NCI-H2227 (cell line): ENCODE measurements at regions not wholly inside any gene's neighbourhood (a gene's known extent, or its start where the extent isn't known, plus 50 kb on each side); places are given as distances from the start of the nearest gene placed in this dataset.

Experiments
- DNase-seq: peaks from one replicate; lab custom pipeline; 2025; ENCODE audit not compliant: unreplicated experiment; lab: John Stamatoyannopoulos, UW

DNA sequence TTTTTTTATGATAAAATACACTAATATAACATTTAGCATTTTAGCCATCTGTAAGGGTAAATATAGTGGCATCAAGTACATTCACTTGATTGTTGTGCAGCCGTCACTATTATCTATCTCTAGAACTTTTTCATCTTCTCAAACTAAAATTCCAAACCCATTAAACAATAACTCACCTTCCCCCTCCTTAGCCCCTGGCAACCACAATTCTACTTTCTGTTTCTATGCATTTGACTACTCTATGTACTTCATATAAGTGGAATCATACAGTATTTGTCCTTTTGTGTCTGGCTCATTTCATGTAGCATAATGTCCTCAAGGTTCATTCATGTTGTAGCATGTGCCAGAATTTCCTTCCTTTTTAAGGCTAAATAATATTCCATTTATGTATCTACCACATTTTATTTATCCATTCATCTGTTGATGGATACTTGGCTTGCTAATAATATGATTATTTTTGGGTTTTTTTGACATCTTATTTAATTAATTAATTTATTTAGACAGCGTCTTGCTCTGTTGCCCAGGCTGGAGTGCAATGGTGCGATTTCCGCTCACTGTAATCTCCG is 69.6 kb upstream of the MACF1 start:
- DNase-seq, result no peak

GRCh38 chr1:39136638-39137037 is 67.9 kb upstream of the MACF1 start:
- DNase-seq, result no peak

DNA sequence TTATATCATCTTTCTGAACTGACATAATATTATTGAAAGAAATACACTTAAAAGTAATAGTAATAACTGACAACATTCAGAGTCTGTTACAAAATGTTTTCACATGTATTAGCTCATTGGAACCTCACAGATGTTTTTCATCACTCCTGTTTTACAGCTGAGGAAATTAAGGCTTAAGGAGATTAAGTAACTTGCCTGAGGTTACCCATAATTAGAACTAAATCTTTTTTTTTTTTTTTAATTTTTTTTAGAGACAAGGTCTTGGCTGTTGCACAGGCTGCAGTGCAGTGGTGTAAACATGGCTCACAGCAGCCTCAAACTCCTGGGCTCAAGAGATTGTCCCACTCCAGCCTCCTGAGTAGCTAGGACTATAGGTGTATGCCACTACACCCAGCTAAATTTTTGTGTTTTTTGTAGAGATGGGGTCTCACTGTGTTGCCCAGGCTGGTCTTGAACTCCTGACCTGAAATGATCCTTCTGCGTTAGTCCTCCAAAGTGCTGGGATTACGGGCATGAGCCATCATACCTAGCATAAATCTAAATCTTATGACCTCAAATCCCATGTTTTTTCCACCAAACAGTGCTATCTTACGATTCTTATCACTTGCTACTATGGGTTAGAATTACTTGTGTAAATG is 64.7 kb upstream of the MACF1 start:
- DNase-seq, result no peak

- DNase-seq, result no peak
These were observed 62.6 kb upstream of the MACF1 start for GRCh38 chr1:39141925-39142324.

DNA sequence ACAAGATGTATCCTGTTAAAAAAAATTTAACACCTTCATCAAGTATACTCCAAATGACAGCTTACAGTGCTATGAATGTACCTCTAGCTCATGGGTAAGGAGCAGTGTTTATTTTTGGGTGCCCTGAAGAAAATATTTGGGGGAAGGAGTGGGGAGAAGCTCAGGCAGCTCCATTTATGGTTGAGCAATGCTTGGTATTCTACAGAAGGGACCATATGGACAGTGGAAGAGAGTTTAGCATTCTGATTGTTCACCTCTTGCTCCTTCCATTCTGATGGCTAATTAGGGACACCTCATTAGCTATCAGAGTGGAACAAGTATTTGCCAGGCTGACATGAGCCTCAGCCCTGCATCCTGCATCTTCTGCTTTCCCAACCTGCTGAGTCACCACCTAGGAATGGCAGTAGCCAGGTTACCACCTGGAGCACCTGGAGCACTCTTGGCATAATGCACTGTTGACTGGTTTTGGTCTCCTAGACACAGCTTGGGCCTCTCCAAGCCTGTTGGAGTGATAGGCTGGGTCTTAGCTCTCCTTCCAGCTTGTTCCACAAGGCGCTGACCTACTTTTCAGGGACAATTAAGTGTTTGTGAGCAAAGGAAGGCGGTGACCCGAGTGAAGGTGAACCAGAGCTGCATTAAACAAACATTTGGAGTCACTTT is 62.0 kb upstream of the MACF1 start:
- DNase-seq, result no peak

DNA sequence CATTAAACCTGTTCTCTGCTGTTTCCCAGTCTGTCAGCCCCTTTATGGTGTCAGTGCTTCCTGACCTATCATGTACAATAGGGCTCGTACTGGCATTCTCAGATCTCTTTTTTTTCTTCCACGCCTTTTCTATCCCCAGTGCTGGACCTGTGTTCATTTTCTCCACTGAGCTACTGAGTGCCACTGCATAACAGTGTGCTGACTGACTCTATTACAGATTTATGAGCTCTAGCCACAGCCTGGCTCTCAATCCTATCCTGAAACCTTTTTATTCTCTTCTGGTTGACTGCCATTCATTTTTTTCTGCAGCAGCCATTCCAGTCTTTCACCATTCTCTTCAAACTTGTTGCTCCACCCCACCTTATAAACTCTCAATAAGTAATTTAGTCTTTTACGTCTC is 59.6 kb upstream of the MACF1 start:
- no peak for DNase-seq

GRCh38 chr1:39145331-39145965 is 59.0 kb upstream of the MACF1 start:
- DNase-seq, result no peak

DNA sequence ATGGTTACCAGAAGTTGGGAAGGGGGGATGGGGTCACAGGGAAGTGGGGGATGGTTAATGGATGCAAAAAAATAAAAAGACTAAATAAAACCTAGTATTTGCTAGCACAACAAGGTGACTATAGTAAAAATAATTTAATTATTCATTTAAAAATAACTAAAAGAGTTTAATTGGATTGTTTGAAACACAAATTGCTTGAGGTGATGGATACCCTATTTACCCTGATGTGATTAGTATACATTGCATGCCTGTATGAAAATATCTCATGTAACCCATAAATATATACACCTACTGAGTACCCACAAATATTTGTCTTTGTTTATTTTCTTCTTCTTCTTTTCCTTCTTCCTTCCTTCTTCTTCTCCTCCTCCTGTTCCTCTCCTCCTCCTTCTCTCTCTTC is 57.8 kb upstream of the MACF1 start:
- DNase-seq, result no peak

DNA sequence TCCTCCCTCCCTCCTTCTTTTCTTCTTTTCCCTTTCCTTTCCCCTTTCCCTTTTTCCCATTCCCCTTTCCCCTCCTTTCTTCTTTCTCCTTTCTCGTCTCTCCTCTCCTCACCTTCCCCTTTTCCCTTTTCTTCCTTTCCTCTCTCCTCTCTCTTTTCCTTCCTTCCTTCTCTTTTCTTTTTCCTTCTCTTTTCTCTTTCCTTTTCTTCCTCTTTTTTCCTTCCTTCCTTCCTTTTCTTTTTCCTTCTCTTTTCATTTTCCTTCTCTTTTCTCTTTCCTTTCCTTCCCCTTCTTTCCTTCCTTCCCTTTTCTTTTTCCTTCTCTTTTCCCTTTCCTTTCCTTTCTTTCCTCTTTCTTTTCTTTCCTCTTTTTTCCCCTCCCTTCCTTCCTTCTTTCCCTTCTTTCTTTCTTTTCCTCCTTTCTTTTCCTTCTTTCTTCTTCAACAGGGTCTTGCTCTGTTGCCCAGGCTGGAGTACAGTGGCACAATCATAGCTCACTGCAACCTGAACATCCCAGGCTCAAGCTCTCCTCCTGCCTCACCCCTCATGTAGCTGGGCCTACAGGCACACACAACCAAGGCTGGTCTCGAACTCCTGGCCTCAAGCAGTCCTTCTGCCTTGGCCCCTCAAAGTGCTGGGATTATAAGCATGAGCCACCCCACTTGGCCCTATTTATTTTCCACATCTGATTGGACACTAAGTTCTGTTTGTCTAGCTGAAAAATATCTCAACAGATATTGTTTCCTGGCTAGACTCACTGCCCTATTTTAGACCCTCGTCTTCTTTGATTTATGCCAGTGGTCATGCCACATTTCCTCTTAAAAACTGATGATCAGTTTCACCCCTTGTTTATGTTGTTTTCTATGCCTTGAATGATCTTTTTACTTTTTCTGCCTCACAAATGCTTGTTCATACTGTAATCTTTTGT is 57.1 kb upstream of the MACF1 start:
- no peak for DNase-seq

DNA sequence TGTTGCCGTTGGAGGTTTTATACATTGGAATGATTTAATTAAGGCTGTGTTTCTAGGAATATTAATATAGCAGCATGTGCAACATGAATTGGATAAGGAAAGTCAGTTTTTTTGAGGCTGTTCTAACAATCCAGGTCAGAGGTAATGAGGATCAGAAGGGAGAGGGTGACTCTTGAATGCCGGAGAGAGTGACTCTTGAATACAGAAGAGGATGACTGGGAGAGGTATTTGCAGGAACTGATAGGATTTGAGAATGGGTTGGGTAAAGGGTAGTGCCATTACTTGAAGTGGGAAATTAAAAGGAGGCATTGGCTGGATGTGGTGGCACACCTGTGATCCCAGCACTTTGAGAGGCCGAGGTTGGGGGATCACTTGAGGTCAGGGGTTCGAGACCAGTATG is 55.6 kb upstream of the MACF1 start:
- DNase-seq, result no peak

- DNase-seq, result no peak
These were observed 55.0 kb upstream of the MACF1 start for GRCh38 chr1:39149509-39149908.

GRCh38 chr1:39150779-39151178 is 53.7 kb upstream of the MACF1 start:
- no peak for DNase-seq

DNA sequence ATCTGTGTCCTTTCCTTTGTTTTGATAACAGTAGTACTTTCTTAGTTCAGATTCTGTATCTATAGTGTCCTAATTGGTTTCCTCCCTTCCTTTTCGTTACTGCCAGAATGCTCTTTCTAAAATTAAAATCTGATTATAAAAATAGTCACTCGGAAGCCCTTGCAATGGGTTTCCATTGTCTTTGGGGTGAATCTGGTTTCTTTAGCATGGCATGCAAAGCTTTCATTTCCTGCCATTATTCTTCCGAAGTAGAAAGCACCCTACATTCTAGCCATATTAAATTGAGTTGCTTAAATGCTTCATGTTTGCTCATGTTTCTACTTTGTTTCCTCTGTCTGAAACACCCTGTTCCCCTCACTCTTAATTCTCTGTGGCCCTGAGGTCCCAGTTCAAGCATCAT is 53.2 kb upstream of the MACF1 start:
- no peak for DNase-seq

GRCh38 chr1:39152923-39153322 is 51.6 kb upstream of the MACF1 start:
- no peak for DNase-seq

DNA sequence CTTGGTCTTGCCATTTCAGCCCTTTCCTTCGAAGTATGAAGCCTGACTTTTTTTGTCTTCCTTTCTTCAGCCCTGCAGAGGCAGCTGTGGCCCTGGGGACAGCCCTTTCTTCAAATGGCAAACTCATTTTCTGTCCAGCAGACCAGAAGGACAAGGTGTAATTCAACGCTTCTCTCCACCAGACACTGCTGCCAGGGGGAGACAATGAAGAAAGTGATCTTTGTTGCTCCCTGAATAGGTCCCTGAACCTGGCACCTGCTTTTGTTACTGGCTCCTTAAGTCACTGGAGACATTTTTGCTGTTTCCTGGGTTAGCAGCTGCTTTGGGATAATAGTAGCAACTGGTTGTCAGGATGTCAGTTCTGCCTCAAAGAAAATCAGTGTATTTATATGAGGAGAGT is 50.8 kb upstream of the MACF1 start:
- DNase-seq, result no peak

DNA sequence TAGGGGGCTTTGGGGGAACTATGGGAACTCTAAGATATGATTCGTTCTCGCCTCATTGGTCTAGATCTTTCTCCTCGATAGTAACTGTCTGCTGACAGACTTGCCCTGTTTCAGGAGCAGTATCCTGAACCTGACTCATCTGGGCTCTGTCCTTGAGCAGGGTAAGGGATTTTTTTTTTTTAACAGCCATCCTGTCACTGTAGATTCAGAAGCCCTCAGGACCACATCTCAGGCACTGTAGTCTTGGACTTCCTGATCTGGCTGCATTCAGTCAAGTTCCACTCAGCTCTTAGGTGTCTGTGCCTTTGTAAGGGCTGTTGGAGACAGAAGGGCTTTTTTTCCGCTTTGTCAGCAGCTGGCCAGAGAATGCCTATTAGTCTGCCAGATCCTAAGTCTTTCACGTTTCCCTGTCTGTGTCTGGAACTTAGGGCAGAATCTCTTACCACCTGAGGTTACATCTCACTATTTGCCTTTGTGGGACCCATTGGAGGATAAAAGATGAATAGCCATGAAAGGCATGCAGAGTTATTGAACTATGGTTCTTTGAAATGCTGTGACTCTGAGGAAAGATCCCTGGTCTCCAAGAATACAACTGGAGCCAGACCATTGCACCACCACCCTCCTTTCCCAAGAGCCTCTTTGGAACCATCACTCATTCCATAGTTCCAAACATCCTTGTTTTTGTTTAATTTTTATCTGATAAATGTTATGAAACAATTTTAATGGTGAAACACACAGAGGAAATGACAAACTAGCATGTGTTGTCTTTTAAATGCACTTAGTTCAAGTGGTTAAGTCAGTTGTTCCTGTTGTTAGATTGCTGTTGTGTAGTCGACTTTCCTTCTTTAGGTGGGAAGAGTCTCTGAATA is 49.7 kb upstream of the MACF1 start:
- DNase-seq, result no peak
